ENCODE measurements at regions not wholly inside any gene's neighbourhood (a gene's known extent, or its start where the extent isn't known, plus 50 kb on each side); places are given as distances from the start of the nearest gene placed in this dataset.

- TF ChIP-seq CTCF (IDR thresholded peaks at IDR 0.05; ENCODE audit: low read depth, low read length, missing input control), result no peak
- no peak for TF ChIP-seq ZBTB33 (IDR thresholded peaks at IDR 0.05)
- no peak for TF ChIP-seq JUND (IDR thresholded peaks at IDR 0.05)
- no peak for TF ChIP-seq MAX (IDR thresholded peaks at IDR 0.05)
- TF ChIP-seq EGR1 (IDR thresholded peaks at IDR 0.05; ENCODE audit: low read depth in 2 of 2), result no peak
- TF ChIP-seq SP1 (IDR thresholded peaks at IDR 0.05), result no peak
- TF ChIP-seq FOXA1 (IDR thresholded peaks at IDR 0.05), result no peak
- no peak for TF ChIP-seq RAD21 (IDR thresholded peaks at IDR 0.05)
- no peak for TF ChIP-seq REST (IDR thresholded peaks at IDR 0.05)
- no peak for TF ChIP-seq TAF1 (conservative IDR thresholded peaks at IDR 0.05)
Observed at GRCh38 chrX:39396358-39396995, 595.2 kb downstream of the MID1IP1 start.
